ENCODE measurements at regions not wholly inside any gene's neighbourhood (a gene's known extent, or its start where the extent isn't known, plus 50 kb on each side); places are given as distances from the start of the nearest gene placed in this dataset.
"Not testable (repeated sequence)": the region's sequence is repeated elsewhere in the genome, so short reads cannot be mapped to it uniquely, and the experiment has no call there.

DNA sequence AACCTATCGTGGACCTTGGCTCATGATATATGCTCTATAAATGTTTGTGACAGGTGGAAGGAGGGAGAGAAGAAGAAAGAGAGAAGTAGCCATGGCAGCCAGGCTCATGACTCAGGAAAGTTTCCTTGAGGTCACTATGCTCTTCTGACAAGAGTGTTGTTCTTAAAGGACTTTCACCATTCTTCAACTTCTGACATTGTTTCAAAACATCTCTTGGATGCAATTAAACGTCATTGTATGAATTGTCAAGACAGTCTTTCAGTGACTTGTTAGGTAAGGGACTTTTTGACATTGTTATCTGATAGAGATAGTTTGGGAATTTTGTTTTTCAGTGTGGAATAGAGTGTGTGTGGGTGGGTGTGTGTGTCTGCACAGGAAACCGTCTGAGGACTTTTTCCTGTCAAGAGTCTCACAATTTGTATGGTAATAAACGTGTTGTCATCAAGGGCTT lies 617.0 kb downstream of the MID1IP1 start:
- Histone ChIP-seq H3K4me3 (ENCODE audit: low read depth, low read length) (no peak overlapping the region), H3K4me1 (ENCODE audit: control insufficient read depth, insufficient read depth, low read length, unreplicated experiment) (no peaks in the 10 kb centered on the region), H2AFZ (ENCODE audit: low read length, unreplicated experiment) (no peak overlapping the region), H3K36me3 (ENCODE audit: insufficient read depth, low read length) (no peaks in the 10 kb centered on the region), H3K27me3 (ENCODE audit: insufficient read depth, low read length) (no peaks in the 10 kb centered on the region), H3K79me2 (ENCODE audit: control insufficient read depth, insufficient read depth, low read length, unreplicated experiment) (no peaks in the 10 kb centered on the region), H3K27ac (ENCODE audit: low read depth, low read length) (no peak overlapping the region)

DNA sequence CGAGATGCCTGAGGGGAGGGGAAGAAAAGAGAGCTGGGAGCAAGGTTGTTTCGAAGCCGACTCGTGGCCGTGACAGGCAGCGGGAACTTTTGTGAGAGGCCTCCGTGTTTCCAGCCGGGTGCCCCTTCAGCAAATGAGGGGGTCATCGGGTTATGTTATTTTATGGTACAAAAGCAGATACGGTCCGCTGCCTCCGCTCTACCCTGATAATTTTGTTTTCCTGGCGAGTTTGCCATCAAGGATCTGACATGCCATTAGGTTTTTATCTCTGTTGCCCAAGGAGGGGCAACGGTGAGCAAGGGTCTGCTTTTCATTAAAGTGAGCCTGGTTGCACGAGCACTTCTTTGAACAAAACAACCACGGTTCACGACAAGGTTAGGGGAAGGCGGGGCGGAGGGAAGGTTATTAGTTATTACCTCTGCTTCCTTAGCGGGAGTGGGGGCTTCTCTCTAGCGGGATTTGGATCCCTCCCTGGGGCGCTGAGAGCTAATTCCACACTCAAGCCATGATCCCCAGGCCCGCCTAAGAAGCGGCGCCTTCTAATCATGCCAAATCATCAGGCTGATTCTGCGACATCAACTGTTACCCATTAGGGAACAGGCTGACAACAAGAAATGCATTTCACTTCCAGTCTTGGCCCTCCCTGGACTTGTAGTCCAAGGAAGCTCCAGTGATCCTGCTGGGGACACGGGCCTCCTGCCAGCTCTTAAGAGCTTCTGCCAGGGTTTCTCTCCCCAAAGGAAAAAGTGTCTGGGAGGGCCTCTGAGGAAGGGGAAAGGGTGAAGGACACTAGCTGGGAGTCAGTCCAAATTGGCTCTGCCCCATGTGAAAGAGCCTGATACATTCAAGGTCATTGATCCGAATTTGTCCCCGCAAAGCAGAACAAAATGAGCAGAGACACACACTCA lies 617.7 kb downstream of the MID1IP1 start:
- Histone ChIP-seq H3K27ac (ENCODE audit: low read depth, low read length) (no peak overlapping the region), H3K79me2 (ENCODE audit: control insufficient read depth, insufficient read depth, low read length, unreplicated experiment) (no peaks in the 10 kb centered on the region), H3K27me3 (ENCODE audit: insufficient read depth, low read length) (no peaks in the 10 kb centered on the region), H3K4me3 (ENCODE audit: low read depth, low read length) (no peak overlapping the region), H3K36me3 (ENCODE audit: insufficient read depth, low read length) (no peaks in the 10 kb centered on the region), H3K4me1 (ENCODE audit: control insufficient read depth, insufficient read depth, low read length, unreplicated experiment) (no peaks in the 10 kb centered on the region), H2AFZ (ENCODE audit: low read length, unreplicated experiment) (no peak overlapping the region)

- H3K36me3 ChIP-seq (ENCODE audit: insufficient read depth, low read length) = no peaks in the 10 kb centered on the region
- H3K4me1 ChIP-seq (ENCODE audit: control insufficient read depth, insufficient read depth, low read length, unreplicated experiment) = no peaks in the 10 kb centered on the region
- no peaks in the 10 kb centered on the region for H3K79me2 ChIP-seq (ENCODE audit: control insufficient read depth, insufficient read depth, low read length, unreplicated experiment)
- no peaks in the 10 kb centered on the region for H3K27me3 ChIP-seq (ENCODE audit: insufficient read depth, low read length)
- no peak overlapping the region for H3K27ac ChIP-seq (ENCODE audit: low read depth, low read length)
- no peak overlapping the region for H3K4me3 ChIP-seq (ENCODE audit: low read depth, low read length)
- H2AFZ ChIP-seq (ENCODE audit: low read length, unreplicated experiment) = no peak overlapping the region
These were observed 619.7 kb downstream of the MID1IP1 start for GRCh38 chrX:39421006-39421405.

DNA sequence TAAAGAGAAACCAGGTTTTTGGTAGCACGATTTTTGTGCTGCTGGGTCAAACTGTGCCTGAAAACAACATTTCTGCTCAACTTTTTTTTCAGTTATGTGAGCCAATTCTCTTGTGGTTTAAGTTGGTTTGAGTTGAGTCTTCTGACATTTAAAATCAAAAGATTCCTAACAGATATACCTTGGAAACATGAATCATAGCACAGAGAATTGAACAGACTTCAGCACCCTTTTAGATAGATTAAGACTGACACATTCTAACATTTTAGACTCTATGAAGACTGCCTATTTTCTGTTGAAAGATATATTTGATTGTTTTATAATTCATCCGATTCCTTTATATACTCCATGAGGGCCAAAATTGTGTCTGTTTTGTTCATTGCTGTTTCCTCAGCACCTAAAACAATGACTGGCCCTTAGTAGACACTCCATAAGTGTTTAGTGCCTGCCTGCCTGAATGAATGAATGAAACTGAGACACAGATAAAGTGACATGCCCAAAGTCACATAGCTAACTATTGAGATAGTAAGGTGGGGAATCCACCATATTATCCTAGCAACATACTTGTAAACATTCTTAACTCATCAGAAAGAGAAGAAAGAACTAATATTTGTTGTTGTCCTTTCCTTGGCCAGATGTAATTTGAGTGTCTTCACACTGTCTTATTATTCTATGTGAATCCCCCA lies 624.0 kb downstream of the MID1IP1 start:
- H3K27ac ChIP-seq (ENCODE audit: low read depth, low read length) = no peak overlapping the region
- no peaks in the 10 kb centered on the region for H3K79me2 ChIP-seq (ENCODE audit: control insufficient read depth, insufficient read depth, low read length, unreplicated experiment)
- H3K4me1 ChIP-seq (ENCODE audit: control insufficient read depth, insufficient read depth, low read length, unreplicated experiment) = peaks cover 4% of the 10 kb centered on the region
- H2AFZ ChIP-seq (ENCODE audit: low read length, unreplicated experiment) = no peak overlapping the region
- no peaks in the 10 kb centered on the region for H3K27me3 ChIP-seq (ENCODE audit: insufficient read depth, low read length)
- H3K4me3 ChIP-seq (ENCODE audit: low read depth, low read length) = no peak overlapping the region
- H3K36me3 ChIP-seq (ENCODE audit: insufficient read depth, low read length) = no peaks in the 10 kb centered on the region

DNA sequence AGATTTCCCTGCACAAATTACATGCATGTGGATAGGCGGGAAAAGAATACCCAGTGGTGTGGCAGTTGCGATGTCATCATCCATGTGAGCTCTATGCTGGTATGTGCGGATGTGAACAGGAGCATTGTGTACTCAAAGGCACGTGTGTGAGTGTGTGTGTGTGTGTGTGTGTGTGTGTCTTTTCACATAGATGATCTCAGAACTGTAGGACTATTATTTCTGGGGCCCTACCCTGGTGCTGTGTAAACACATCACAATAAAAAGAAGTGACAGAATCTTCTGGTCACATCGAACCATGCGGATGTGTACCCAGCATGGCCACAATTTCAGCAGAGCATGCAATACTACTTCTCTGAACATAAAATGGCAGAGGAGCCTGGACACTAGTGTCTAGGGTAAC lies 624.8 kb downstream of the MID1IP1 start:
- Histone ChIP-seq H3K4me1 (ENCODE audit: control insufficient read depth, insufficient read depth, low read length, unreplicated experiment) (peaks cover 4% of the 10 kb centered on the region), H3K27ac (ENCODE audit: low read depth, low read length) (no peak overlapping the region), H3K27me3 (ENCODE audit: insufficient read depth, low read length) (no peaks in the 10 kb centered on the region), H3K36me3 (ENCODE audit: insufficient read depth, low read length) (no peaks in the 10 kb centered on the region), H3K79me2 (ENCODE audit: control insufficient read depth, insufficient read depth, low read length, unreplicated experiment) (no peaks in the 10 kb centered on the region), H2AFZ (ENCODE audit: low read length, unreplicated experiment) (no peak overlapping the region), H3K4me3 (ENCODE audit: low read depth, low read length) (no peak overlapping the region)

DNA sequence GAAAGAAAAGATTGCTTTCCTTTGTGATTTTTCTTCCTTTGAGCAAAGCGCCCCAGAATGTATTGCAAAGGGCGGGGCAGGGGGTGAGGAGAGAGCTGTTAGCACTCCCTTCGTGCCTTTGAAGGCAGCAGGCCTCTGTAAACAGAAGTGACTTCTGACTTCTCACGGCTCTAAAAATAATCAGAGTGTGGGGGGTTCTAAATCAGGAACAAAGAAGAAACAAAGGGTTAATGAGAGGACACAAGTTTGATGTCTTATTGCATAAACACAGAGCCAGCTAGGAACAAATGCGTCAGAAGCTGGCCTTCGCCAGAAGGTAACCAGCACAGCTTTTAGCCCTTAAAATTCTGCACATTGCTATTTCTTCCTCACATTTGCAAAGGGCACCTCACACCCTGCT lies 626.2 kb downstream of the MID1IP1 start:
- no peak overlapping the region for H2AFZ ChIP-seq (ENCODE audit: low read length, unreplicated experiment)

GRCh38 chrX:39427906-39428305 lies 626.6 kb downstream of the MID1IP1 start:
- Histone ChIP-seq H3K4me1 (ENCODE audit: control insufficient read depth, insufficient read depth, low read length, unreplicated experiment) (peaks cover 4% of the 10 kb centered on the region), H2AFZ (ENCODE audit: low read length, unreplicated experiment) (no peak overlapping the region), H3K36me3 (ENCODE audit: insufficient read depth, low read length) (no peaks in the 10 kb centered on the region), H3K79me2 (ENCODE audit: control insufficient read depth, insufficient read depth, low read length, unreplicated experiment) (no peaks in the 10 kb centered on the region), H3K27me3 (ENCODE audit: insufficient read depth, low read length) (no peaks in the 10 kb centered on the region), H3K27ac (ENCODE audit: low read depth, low read length) (peak overlapping the region; percentile 88), H3K4me3 (ENCODE audit: low read depth, low read length) (no peak overlapping the region)

More for the DNA sequence above, 626.2 kb downstream of the MID1IP1 start:
- peak overlapping the region; percentile 88 for H3K27ac ChIP-seq (ENCODE audit: low read depth, low read length)
- H3K4me3 ChIP-seq (ENCODE audit: low read depth, low read length) = no peak overlapping the region
- no peaks in the 10 kb centered on the region for H3K79me2 ChIP-seq (ENCODE audit: control insufficient read depth, insufficient read depth, low read length, unreplicated experiment)
- no peaks in the 10 kb centered on the region for H3K36me3 ChIP-seq (ENCODE audit: insufficient read depth, low read length)
- H3K27me3 ChIP-seq (ENCODE audit: insufficient read depth, low read length) = no peaks in the 10 kb centered on the region
- H3K4me1 ChIP-seq (ENCODE audit: control insufficient read depth, insufficient read depth, low read length, unreplicated experiment) = peaks cover 4% of the 10 kb centered on the region

GRCh38 chrX:39430551-39430950 lies 629.3 kb downstream of the MID1IP1 start:
- Histone ChIP-seq H3K4me1 (ENCODE audit: control insufficient read depth, insufficient read depth, low read length, unreplicated experiment) (peaks cover 4% of the 10 kb centered on the region), H3K79me2 (ENCODE audit: control insufficient read depth, insufficient read depth, low read length, unreplicated experiment) (no peaks in the 10 kb centered on the region), H3K4me3 (ENCODE audit: low read depth, low read length) (no peak overlapping the region), H3K27ac (ENCODE audit: low read depth, low read length) (no peak overlapping the region), H3K36me3 (ENCODE audit: insufficient read depth, low read length) (no peaks in the 10 kb centered on the region), H2AFZ (ENCODE audit: low read length, unreplicated experiment) (no peak overlapping the region), H3K27me3 (ENCODE audit: insufficient read depth, low read length) (no peaks in the 10 kb centered on the region)

DNA sequence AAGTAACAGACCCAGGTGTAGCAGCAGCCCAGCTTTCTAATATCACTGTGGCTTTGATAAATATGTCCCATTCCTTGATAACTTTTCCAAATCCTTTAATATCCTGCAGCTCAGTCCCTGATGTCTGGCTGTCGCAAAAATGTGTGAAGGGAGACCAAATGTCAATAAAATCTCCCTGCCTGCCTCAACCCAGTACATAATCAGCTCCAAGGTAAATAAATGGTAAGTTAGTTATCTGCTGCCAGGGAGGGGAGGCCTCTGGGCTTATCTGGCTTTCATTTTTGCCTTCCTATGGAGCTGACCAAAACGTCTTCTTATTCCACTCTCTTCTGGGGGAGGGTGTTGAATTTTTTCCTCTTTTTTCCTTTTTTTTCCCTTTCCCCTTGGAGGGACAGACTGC lies 630.6 kb downstream of the MID1IP1 start:
- H3K4me3 ChIP-seq (ENCODE audit: low read depth, low read length) = no peak overlapping the region
- H3K27ac ChIP-seq (ENCODE audit: low read depth, low read length) = no peak overlapping the region
- no peaks in the 10 kb centered on the region for H3K27me3 ChIP-seq (ENCODE audit: insufficient read depth, low read length)
- no peaks in the 10 kb centered on the region for H3K36me3 ChIP-seq (ENCODE audit: insufficient read depth, low read length)
- H2AFZ ChIP-seq (ENCODE audit: low read length, unreplicated experiment) = no peak overlapping the region
- H3K4me1 ChIP-seq (ENCODE audit: control insufficient read depth, insufficient read depth, low read length, unreplicated experiment) = peaks cover 3% of the 10 kb centered on the region
- no peaks in the 10 kb centered on the region for H3K79me2 ChIP-seq (ENCODE audit: control insufficient read depth, insufficient read depth, low read length, unreplicated experiment)

DNA sequence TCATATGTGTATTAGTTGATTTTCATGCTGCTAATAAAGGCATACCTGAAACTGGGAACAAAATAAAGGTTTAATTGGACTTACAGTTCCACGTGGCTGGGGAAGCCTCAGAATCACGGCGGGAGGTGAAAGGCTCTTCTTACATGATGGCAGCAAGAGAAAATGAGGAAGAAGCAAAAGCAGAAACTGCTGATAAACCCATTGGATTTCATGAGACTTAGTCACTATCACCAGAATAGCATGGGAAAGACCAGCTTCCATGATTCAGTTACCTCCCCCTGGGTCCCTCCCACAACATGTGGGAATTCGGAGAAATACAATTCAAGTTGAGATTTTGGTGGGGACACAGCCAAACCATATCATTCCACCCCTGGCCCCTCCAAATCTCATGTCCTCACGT lies 633.4 kb downstream of the MID1IP1 start:
- H3K36me3 ChIP-seq (ENCODE audit: insufficient read depth, low read length); H3K27ac ChIP-seq (ENCODE audit: low read depth, low read length); H3K4me1 ChIP-seq (ENCODE audit: control insufficient read depth, insufficient read depth, low read length, unreplicated experiment); H2AFZ ChIP-seq (ENCODE audit: low read length, unreplicated experiment); H3K79me2 ChIP-seq (ENCODE audit: control insufficient read depth, insufficient read depth, low read length, unreplicated experiment); H3K4me3 ChIP-seq (ENCODE audit: low read depth, low read length); H3K27me3 ChIP-seq (ENCODE audit: insufficient read depth, low read length): not testable (repeated sequence)

DNA sequence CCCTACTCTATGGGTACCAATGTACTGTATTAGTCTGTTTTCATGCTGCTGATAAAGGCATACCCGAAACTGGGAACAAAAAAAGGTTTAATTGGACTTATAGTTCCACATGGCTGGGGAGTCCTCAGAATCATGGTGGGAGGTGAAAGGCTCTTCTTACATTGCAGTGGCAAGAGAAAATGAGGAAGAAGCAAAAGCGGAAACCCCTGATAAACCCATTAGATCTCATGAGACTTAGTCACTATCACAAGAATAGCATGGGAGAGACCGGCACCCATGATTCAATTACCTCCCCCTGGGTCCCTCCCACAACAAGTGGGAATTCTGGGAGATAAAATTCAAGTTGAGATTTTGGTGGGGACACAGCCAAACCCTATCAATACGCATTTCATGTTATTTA lies 635.3 kb downstream of the MID1IP1 start:
- H3K27me3 ChIP-seq (ENCODE audit: insufficient read depth, low read length); H3K4me1 ChIP-seq (ENCODE audit: control insufficient read depth, insufficient read depth, low read length, unreplicated experiment): not testable (repeated sequence)

More for the DNA sequence above, 635.3 kb downstream of the MID1IP1 start:
- H3K36me3 ChIP-seq (ENCODE audit: insufficient read depth, low read length); H3K79me2 ChIP-seq (ENCODE audit: control insufficient read depth, insufficient read depth, low read length, unreplicated experiment); H2AFZ ChIP-seq (ENCODE audit: low read length, unreplicated experiment); H3K4me3 ChIP-seq (ENCODE audit: low read depth, low read length); H3K27ac ChIP-seq (ENCODE audit: low read depth, low read length): not testable (repeated sequence)
